ENCODE measurements at regions not wholly inside any gene's neighbourhood (a gene's known extent, or its start where the extent isn't known, plus 50 kb on each side); places are given as distances from the start of the nearest gene placed in this dataset.

DNA sequence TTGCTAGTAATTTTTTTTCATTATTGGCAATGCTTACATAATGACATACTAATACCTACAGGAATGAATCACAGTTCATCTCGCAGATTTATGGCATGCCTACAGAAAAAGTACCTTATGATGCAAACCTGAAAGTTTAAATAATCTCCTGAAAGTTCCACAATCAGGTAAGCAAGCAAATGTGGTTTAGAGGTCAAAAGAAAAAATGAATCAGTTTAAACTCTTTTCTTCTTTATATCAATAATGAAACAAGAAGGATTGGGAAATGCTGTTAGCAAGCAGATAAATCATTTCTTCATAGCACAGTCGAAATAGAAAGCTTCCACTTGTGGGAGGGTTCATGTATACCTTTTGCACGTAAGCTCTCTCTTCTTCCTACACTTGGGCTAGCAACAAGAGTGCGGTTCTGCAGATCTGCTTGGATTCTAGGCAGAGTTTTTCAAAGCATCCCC is 53.7 kb upstream of the MTPN start:
- no peak for DNase-seq (ENCODE audit: low spot score)

DNA sequence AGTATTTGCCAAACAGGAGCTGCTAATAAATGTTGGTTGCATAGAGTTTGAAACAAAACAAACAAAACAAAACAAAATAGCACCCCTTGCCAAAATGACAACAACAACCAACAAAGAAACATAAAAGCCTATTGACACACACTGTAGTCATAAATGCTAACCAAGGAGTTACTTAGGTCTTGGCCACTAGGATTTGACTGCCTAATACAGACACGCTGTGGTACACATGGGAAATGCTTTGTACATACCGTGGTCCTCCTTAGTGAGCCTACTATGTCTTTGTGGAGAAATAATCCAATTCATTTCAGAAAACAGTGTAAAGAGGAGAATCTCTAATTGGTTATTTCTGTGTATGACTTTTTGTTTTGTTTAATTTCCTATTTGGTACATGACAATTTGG is 53.2 kb upstream of the MTPN start:
- DNase-seq (ENCODE audit: low spot score): no peak

DNA sequence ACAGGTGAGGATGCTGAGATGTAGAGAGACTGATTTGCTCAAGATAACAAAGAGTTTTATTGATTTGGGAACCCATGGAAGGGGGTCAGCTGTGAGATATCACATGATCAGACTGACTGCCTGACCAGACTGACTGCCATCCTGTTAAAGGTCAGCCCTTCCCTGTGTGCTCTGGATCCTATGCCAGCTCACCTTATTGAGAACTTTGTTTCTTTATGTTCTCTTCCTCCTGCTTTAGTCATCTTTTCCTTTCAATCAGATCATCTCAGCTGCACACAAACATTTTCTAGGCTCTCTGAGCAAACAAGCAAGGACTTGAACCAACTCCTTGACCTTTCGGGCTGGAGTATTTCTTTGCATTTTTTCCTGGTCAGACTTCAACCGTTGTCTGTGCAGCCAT is 50.0 kb upstream of the MTPN start:
- no peak for DNase-seq (ENCODE audit: low spot score)
